ENCODE measurements at regions not wholly inside any gene's neighbourhood (a gene's known extent, or its start where the extent isn't known, plus 50 kb on each side); places are given as distances from the start of the nearest gene placed in this dataset.

- DNase-seq, result no peak
These were observed 665.5 kb downstream of the NYAP2 start for GRCh38 chr2:226064932-226065570.

- no peak for DNase-seq
These were observed 664.4 kb downstream of the NYAP2 start for GRCh38 chr2:226063704-226064440.

GRCh38 chr2:226059961-226060627 lies 660.6 kb downstream of the NYAP2 start:
- DNase-seq, result no peak

- DNase-seq, result no peak
These were observed 658.4 kb downstream of the NYAP2 start for GRCh38 chr2:226057914-226058313.

DNA sequence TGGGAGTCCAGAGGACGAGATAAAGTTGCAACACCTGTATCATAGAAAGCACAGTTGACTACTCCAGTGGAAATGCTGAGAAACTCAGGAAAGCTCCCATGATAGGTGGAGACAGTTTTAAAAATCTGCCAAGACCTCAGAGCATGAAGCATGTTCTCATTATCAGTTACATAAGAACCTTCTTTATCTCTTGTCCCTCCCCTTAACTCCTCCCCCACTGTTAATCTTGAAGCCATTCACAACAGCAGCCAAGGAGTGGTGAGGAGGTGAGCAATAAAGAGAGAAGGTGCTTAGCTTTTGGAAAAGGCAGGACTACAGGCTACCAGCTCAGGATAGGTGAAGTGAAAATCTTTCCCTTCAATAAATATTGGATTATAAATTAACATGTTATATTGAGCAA lies 657.9 kb downstream of the NYAP2 start:
- DNase-seq, result no peak

- no peak for DNase-seq
These were observed 653.4 kb downstream of the NYAP2 start for GRCh38 chr2:226052772-226053416.

DNA sequence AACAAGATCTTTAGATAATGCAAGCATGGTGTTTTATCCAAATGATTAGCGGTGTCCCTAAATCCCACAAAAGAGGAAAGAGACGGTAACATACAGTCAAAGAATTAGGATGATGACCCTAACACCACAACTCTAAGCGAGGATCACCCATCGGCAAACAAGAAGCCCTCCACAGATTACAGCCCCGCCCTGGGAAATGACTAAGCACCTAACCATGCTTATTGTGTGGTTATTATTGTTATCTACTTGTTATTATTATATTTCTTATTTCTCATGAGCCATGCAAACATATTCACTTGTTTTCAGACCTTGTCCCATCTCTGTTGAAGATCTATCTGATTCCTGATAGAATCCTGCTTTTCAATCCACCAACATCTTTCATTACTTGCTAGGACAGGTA lies 651.3 kb downstream of the NYAP2 start:
- no peak for DNase-seq

GRCh38 chr2:226048611-226049010 lies 649.1 kb downstream of the NYAP2 start:
- no peak for DNase-seq

DNA sequence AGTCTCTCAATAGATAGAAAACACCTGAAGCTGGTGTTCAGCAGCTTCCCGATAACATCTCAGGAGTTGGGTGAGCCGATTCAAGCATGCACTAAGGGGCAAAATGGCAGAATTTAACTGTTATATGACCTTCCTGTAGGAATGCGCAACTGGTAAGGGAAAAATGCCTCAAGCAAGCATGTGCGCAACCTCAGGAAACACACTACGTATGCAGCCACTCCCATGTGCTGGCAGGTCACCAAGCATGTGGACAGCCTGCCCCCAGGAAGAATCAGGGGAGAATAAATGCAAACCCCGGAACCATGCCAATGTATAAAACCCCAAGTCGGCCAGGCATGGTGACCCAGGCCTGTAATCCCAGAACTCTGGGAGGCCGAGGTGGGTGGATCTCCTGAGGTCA lies 645.6 kb downstream of the NYAP2 start:
- DNase-seq, result no peak

DNA sequence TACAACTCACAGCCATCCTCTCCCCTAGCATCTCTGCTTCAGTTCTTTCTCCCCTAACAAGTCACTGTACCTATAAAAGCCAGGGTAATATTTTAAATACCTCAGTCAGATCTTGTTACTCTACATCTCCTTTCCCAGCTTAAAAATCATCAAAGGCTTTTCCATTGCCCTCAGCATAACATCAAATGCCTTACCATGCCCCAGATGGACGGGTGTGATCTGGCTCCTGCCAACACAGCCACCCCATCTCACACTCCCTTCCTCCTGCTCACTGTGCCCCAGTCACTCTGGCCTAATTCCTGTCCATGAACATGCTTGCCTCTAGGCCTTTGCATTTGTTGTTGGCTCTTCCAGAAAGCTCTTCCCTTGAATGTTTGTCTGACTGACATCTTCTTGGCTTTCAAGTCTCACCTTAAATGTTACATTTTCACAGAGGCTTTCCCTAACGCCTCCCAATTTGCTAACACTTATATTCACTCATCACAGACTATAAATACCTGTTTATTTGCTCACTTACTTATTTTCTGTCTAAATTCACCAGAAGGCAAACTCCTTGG lies 640.9 kb downstream of the NYAP2 start:
- DNase-seq, result no peak

DNA sequence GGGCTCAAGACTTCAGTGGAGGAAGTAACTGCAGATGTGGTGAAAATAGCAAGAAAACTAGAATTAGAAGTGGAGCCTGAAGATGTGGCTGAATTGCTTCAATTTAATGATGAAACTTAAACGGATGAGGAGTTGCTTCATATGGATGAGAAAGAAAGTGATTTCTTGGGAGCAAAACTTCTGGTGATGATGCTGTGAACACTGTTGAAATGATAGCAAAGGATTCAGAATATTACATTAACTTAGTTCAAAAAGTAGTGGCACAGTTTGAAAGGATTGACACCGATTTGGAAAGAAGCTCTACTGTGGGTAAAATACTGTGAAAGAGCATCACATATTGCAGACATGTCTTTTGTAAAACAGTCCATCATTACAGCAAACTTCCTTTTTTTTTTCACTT lies 638.0 kb downstream of the NYAP2 start:
- no peak for DNase-seq

- DNase-seq, result no peak
These were observed 632.4 kb downstream of the NYAP2 start for GRCh38 chr2:226031647-226032501.

DNA sequence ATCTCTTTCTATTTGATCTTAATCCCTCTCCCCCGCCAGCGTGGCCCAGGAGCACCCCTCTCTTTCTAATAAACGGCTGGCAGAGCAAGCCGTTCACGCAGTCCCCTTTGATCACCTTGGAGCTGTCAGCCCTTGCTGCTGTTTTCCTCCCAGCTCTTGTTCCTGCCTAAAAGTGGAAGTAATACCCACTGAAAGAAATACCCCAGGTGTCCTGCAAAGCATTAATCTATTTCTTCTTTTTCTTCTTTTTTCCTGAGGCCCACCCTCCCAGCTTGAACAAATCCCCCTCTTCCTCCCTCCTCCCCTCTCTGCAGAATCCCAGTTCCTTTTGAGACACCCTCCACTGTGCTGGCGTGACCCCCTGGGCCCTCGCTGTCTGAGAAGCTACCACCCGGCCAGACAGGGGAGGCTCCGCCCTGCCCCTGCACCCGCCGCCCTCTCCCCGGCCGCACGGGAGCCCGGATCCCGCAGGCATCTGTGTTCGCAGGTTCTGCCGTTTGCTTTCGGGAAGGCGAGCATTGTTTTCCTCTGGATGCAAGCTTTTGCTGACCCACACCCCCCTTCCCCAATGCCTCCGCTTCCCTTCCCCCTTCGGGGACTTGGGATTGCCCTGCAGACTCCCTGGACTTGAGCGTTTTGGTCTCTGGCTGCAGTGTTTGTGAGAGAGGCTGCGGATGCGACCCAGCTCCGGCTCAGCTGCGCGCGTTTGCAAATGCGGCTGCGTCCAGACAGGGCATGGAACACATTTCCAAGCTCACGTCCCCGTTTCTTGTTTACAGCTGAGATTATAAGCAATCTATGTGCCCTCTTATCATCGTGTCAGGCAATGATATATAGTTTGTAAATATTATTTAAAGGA lies 631.5 kb downstream of the NYAP2 start:
- peak in 1 of 2 donors; percentile 32 for DNase-seq

DNA sequence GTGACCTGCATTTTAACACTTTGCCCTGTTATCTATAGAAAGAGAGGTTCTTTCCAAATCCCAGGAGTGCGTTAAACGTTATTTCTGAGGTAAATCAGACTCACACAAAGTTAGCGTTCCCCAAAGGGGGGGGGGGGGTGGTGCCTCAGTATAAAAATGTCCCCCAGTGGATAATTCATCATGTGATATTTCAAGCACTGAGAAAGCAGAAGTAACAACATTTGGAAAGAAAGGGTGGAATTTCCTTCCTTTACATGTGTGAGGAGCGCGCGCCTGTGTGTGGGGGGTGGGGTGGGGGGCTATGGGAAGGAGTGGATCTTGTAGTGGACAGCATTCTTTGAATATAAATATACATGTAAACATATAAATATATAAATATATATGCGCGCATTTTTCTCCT lies 630.9 kb downstream of the NYAP2 start:
- DNase-seq, result no peak

DNA sequence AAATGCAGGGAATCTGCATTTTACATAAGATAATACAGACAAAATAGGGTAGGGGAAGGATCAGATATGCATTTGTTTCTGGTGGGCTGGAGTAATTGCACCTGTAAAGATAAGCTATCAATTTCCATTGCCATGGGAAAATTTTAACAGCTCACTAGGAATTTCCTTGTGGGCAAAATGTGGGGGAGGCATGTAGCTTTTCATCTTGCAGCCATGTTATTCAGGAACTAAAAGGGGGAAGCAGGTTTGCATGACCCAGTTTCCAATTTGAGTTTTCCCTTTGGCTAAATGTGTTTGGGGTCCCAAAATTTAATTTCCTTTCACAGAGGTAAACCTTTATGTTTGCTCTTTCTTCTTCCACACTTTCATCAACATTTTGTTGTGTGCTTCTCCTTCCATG lies 624.4 kb downstream of the NYAP2 start:
- no peak for DNase-seq

GRCh38 chr2:226023383-226023782 lies 623.9 kb downstream of the NYAP2 start:
- DNase-seq, result no peak

DNA sequence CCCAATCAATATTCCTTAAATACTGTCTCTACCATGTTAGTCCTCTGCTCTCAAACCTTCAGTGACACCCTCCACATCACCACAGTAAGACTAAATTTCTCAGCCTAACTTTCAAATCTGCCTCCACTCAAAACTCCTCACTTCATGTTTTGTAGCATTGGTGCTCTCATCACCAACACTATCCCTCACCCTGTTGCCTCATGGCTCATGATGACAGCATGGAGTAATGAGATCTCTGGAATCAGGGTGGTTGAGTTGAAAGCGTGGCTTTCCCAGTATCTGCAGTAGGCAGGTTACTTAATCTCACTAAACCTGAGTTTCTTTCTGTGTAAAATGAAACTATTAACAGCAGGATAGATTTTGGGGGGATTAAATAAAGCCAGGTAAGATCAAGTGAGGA lies 621.4 kb downstream of the NYAP2 start:
- no peak for DNase-seq

- DNase-seq, result no peak
These were observed 620.7 kb downstream of the NYAP2 start for GRCh38 chr2:226020176-226020575.

DNA sequence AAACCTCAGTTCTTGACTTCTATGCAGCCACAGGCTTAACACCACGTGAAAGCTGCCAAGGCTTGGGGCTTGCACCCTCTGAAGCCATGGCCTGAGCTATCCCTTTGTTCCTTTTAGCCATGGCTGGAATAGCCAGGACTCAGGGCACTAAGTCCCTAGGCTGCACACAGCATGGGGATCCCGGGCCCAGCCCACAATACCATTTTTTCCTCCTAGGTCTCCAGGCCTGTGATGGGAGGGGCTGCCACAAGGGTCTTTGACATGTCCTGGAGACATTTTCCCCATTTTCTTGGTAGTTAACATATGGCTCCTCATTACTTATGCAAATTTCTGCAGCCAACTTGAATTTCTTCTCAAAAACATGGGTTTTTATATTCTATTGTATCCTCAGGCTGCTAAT lies 619.1 kb downstream of the NYAP2 start:
- DNase-seq, result no peak

GRCh38 chr2:226017537-226017936 lies 618.0 kb downstream of the NYAP2 start:
- no peak for DNase-seq

DNA sequence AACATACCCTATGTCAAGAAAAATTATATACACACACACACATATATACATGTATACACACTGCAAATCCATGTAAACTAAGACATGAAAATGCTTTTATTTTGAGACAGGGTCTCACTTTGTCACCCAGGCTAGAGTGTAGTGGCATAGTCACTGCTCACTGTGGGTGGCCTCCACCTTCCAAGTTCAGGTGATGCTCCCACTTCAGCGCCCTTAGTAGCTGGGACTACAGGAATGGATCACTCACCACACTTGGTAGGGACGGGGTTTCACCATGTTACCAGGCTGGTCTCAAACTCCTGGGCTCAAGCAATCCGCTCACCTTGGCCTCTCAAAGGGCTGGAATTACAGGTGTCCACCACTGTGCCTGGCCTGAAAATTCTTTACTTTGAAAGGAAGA lies 617.6 kb downstream of the NYAP2 start:
- DNase-seq, result no peak
